ENCODE measurements at regions not wholly inside any gene's neighbourhood (a gene's known extent, or its start where the extent isn't known, plus 50 kb on each side); places are given as distances from the start of the nearest gene placed in this dataset.

DNA sequence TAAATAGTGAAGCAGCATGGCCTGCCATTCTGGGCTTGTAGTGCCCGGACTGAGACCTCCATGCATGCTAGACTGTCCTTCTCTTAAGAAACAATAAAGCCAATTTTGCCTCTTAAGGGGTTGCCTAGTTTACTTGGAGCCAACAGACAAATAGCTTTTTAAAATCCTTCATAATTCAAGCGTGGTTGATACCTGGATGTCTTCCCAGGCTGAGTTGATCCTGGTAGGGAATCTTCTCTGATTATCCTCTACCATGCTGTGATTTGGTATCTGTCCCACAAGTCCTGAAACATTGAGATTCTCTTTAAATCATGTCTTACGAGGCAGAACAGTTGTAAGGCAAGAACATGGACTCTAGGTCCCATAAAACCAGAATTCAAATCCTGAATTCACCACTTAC is 359.6 kb upstream of the CCL2 start:
- DNase-seq, result no peak
- H3K27ac ChIP-seq, result no peak overlapping the region
- TF ChIP-seq EP300 (IDR thresholded peaks at IDR 0.05), result no peak
- H3K27me3 ChIP-seq, result no peaks in the 10 kb centered on the region
- no peaks in the 10 kb centered on the region for H3K36me3 ChIP-seq
- WGBS, 3 donors, result 66 to 73% (median 72%) methylated on average over 3 of the region's 3 CpGs
- H3K9me3 ChIP-seq, result no peaks in the 10 kb centered on the region
- H3K4me1 ChIP-seq (ENCODE audit: insufficient read depth), result no peaks in the 10 kb centered on the region
- H3K4me3 ChIP-seq, result no peak overlapping the region
- intact Hi-C loops (cut with DNase I), result no loop called here

DNA sequence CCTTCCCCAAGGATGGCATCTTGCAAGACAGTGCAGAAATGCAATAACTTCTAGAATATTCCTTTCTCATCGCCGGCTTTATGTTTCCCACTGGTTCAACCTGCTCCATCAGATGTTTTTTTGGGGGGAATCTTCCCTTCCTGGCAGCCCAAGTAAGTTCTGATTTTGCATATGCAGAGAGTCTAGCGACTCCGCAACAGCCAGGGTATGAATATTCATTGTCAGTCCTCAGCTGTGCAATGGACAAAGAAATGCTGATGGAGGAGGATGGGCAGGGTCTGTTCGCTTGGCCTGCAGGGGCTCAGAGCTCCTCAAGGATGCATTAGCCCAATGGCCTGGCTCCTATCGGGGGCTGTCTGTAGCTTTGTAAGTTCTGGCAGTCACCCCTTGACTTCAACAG is 358.8 kb upstream of the CCL2 start:
- no peaks in the 10 kb centered on the region for H3K4me1 ChIP-seq (ENCODE audit: insufficient read depth)
- TF ChIP-seq EP300 (IDR thresholded peaks at IDR 0.05) (no peak), POLR2A (IDR thresholded peaks at IDR 0.05) (no peak)
- TF ChIP-seq, protein P1, sequence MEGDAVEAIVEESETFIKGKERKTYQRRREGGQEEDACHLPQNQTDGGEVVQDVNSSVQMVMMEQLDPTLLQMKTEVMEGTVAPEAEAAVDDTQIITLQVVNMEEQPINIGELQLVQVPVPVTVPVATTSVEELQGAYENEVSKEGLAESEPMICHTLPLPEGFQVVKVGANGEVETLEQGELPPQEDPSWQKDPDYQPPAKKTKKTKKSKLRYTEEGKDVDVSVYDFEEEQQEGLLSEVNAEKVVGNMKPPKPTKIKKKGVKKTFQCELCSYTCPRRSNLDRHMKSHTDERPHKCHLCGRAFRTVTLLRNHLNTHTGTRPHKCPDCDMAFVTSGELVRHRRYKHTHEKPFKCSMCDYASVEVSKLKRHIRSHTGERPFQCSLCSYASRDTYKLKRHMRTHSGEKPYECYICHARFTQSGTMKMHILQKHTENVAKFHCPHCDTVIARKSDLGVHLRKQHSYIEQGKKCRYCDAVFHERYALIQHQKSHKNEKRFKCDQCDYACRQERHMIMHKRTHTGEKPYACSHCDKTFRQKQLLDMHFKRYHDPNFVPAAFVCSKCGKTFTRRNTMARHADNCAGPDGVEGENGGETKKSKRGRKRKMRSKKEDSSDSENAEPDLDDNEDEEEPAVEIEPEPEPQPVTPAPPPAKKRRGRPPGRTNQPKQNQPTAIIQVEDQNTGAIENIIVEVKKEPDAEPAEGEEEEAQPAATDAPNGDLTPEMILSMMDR (IDR thresholded peaks at IDR 0.05), result no peak
- no peak overlapping the region for H3K27ac ChIP-seq
- WGBS, 3 donors, result 51 to 60% (median 59%) methylated on average over 6 of the region's 6 CpGs
- H3K4me3 ChIP-seq, result no peak overlapping the region
- no peak for DNase-seq
- no peaks in the 10 kb centered on the region for H3K27me3 ChIP-seq
- H3K9me3 ChIP-seq, result no peaks in the 10 kb centered on the region
- H3K36me3 ChIP-seq, result no peaks in the 10 kb centered on the region
- intact Hi-C loops (cut with DNase I), result no loop called here

DNA sequence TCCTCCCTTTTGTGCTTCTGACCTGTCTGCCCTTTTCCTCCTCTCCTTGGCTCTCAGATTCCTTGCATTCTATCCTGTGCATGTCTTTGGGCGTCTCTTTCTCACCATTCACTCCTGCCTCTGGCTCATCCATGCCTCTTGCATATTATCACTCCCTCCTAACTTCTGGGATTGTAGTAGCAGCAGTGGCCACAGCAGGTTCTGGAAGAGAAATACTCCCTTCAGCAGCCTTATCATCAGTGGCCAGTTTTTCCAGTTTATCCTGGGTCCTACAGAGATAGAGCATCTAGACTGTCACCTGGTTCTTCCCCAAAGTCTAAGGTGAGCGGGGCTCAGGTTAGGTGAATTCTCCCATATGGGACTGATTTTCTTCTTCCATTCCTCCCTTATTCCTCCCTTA is 354.0 kb upstream of the CCL2 start:
- 47 to 65% (median 52%) methylated on average over 2 of the region's 2 CpGs for WGBS, 3 donors
- H3K4me3 ChIP-seq, result no peak overlapping the region
- no peaks in the 10 kb centered on the region for H3K27me3 ChIP-seq
- no peaks in the 10 kb centered on the region for H3K9me3 ChIP-seq
- no peaks in the 10 kb centered on the region for H3K4me1 ChIP-seq (ENCODE audit: insufficient read depth)
- TF ChIP-seq POLR2A (IDR thresholded peaks at IDR 0.05) (no peak), EP300 (IDR thresholded peaks at IDR 0.05) (no peak)
- TF ChIP-seq, protein P1 (IDR thresholded peaks at IDR 0.05), result no peak
- intact Hi-C loops (cut with DNase I), result no loop called here
- no peak overlapping the region for H3K27ac ChIP-seq
- H3K36me3 ChIP-seq, result no peaks in the 10 kb centered on the region
- no peak for DNase-seq

DNA sequence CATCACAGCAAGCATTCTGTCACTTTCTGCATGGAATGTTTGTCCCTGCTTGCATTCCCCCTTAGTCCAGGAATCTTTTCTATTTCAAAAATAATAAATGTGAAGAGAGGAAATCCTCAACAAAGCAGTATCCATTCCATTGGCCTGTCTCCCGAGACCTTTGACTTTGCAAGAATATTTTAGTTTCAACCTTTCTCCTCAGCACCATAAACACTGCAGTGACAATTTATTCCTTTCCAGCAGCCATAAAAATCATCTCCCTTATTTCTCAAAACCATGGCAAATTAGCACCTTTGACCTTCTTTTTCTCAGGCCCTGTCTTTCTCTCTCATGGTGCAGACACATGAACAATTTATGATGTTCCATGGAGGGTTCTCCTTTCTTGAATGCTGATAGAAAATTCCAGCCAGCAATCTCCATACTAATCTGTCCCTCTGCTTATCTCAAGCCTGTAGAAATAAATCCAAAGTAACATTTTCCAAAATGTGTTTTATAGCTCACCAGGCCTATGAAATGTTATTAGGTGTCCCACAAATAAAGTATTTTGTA is 352.1 kb upstream of the CCL2 start:
- WGBS, 3 donors, result 21 to 40% (median 28%) methylated on average over 1 of the region's 1 CpG

DNA sequence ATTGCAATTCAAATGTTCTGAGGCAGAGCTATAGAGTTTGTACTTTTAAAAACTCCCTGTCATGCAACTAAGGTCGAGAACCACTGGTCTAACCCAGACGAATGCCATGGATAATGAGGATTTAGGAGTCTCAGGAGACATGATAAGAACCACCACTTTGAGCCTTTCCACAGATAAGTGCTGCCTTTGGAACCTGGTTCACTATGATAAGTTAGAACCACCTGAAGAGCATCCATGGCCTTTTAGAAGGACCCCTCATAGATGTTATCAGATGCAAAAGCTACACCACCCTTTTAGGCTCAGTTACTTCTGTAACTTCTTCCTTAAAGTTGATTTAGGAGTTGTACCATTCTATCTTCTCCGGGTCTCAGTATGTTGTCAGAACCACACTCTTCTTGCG is 350.6 kb upstream of the CCL2 start:
- Histone ChIP-seq H3K27ac (no peak overlapping the region), H3K27me3 (no peaks in the 10 kb centered on the region), H3K36me3 (no peaks in the 10 kb centered on the region), H3K4me1 (ENCODE audit: insufficient read depth) (no peaks in the 10 kb centered on the region), H3K4me3 (no peak overlapping the region), H3K9me3 (no peaks in the 10 kb centered on the region)
- DNase-seq, result no peak
- WGBS, 3 donors, result 50 to 72% (median 52%) methylated on average over 4 of the region's 4 CpGs
- intact Hi-C loops (cut with DNase I), result no loop called here
- TF ChIP-seq EP300 (IDR thresholded peaks at IDR 0.05) (no peak), POLR2A (IDR thresholded peaks at IDR 0.05) (no peak)
- TF ChIP-seq, protein P1 (IDR thresholded peaks at IDR 0.05), result no peak

More for the DNA sequence above, 352.1 kb upstream of the CCL2 start:
- Histone ChIP-seq H3K9me3 (no peaks in the 10 kb centered on the region), H3K27me3 (no peaks in the 10 kb centered on the region), H3K27ac (no peak overlapping the region), H3K4me1 (ENCODE audit: insufficient read depth) (no peaks in the 10 kb centered on the region), H3K4me3 (no peak overlapping the region), H3K36me3 (no peaks in the 10 kb centered on the region)
- intact Hi-C loops (cut with DNase I), result no loop called here
- no peak for TF ChIP-seq POLR2A (IDR thresholded peaks at IDR 0.05)
- TF ChIP-seq EP300 (IDR thresholded peaks at IDR 0.05), result no peak
- TF ChIP-seq, protein P1 (IDR thresholded peaks at IDR 0.05), result no peak
- no peak for DNase-seq
